ENCODE measurements at regions not wholly inside any gene's neighbourhood (a gene's known extent, or its start where the extent isn't known, plus 50 kb on each side); places are given as distances from the start of the nearest gene placed in this dataset.
A peak's percentile ranks its signal among the peaks of the same experiment; 100 is the strongest.
"Not testable (repeated sequence)": the region's sequence is repeated elsewhere in the genome, so short reads cannot be mapped to it uniquely, and the experiment has no call there.

GRCh38 chr17:71098071-71098470 is 928.7 kb downstream of the KCNJ2 start:
- DNase-seq = no peak
- intact Hi-C loops (cut with DNase I) = no loop called here

DNA sequence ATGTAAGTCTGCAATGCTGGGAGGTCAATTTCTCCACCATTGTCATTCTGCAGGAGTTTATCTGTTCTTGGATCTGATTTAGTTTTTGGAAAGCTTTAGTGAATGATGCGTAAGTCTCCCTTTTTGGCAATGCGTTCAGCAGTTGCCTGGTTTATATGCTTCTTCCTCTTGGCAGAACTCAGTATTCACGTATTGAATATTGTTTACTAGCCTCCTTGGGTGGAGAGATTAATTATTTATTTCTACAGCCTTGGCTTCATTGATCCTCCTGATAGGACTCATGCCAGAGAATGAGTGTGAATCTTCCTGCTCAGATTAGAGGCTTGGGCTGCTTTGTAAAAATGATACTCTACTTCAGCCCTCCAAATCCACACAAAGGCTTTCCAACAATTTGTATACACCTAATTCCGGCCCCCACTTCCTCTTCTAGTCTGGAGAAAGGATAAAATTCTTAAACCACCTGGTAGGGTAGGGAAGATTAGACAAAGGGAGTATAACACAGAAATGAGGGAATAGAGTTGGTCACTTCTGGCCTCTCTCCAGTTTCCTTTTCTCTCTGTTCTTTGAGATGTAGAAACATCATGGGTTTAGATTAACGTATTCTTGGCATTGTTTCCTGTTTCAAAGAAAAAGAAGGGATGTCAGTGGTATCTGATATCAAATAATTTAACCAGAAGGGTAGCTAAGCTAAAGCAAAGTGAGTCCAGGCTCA is 929.8 kb downstream of the KCNJ2 start:
- no peak for DNase-seq
- intact Hi-C loops (cut with DNase I) = no loop called here

GRCh38 chr17:71102777-71103176 is 933.4 kb downstream of the KCNJ2 start:
- intact Hi-C loops (cut with DNase I) = no loop called here
- no peak for DNase-seq

DNA sequence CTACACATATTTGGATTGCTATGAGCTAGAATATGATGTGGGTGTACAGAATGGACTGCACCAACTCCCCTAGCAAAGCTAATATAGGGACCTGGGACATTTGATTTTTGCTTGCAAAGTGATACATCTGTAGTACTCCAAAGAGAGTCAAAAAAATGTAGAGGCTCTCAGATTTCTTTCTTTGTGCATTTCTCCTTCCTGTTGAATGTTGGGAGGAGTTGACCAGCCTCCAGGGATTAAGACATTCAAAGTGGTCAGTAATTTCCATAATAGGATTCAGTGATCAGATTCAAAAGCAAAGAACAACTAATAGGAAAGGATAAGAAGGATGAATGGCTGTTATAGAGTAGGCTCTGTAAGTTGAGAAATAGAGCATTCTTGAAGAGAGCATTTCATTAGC is 934.9 kb downstream of the KCNJ2 start:
- intact Hi-C loops (cut with DNase I) = no loop called here
- no peak for DNase-seq

DNA sequence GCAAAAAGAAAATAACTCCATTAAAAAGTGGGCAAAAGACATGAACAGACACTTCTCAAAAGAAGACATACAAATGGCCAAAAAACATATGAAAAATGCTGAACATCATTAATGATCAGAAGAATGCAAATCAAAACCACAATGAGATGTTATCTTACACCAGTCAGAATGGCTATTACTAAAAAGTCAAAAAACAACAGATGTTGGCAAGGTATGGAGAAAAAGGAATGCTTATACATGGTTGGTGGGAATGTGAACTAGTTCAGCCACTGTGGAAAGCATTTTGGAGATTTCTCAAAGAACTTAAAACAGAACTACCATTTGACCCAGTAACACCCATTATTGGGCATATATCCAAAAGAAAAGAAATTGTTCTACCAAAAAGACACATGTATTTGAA is 936.7 kb downstream of the KCNJ2 start:
- intact Hi-C loops (cut with DNase I); DNase-seq: not testable (repeated sequence)

- intact Hi-C loops (cut with DNase I) = no loop called here
- no peak for DNase-seq
These were observed 937.8 kb downstream of the KCNJ2 start for GRCh38 chr17:71107136-71107535.

GRCh38 chr17:71109697-71110096 is 940.4 kb downstream of the KCNJ2 start:
- DNase-seq = no peak
- intact Hi-C loops (cut with DNase I) = no loop called here

DNA sequence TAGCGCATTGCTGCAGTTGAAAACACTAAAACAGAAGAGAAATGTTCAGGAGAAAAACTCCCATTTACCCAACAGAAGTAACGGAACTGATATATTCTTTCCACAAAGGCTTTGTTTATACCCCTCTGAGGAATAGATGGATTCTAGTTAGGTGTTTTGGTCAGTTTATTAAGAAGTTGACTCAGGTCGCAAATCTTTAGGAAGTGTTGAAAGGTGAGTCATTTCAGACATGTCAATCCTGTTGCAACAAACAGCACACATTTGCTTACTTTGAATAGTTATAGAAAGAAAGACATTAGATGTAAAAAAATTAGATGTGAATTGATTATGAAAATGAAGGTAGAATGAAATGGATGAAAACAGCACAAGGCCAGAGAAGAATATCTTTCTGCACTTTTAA is 941.0 kb downstream of the KCNJ2 start:
- DNase-seq = no peak
- intact Hi-C loops (cut with DNase I) = no loop called here

- intact Hi-C loops (cut with DNase I) = no loop called here
These were observed 942.1 kb downstream of the KCNJ2 start for GRCh38 chr17:71111460-71111859.

DNA sequence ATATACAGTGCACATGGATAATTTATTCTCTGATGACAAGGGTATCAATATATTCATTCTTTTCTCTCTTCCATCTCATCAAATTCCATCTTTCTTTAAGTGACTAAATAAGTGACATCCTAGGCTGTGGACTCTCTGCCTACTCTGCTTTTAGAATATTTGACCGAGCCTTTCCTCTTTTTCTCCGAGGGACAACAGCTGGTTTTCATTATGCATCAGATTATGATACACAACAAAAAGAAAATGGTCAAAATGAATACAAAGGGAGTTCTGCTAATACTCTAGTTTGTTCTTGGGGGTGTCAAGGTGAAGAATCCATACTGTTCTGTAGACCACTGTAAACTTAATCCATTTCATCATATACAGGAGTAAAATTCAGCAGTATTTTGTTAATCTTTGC is 942.6 kb downstream of the KCNJ2 start:
- intact Hi-C loops (cut with DNase I) = no loop called here
- DNase-seq = no peak

More at GRCh38 chr17:71111460-71111859, 942.1 kb downstream of the KCNJ2 start:
- no peak for DNase-seq

DNA sequence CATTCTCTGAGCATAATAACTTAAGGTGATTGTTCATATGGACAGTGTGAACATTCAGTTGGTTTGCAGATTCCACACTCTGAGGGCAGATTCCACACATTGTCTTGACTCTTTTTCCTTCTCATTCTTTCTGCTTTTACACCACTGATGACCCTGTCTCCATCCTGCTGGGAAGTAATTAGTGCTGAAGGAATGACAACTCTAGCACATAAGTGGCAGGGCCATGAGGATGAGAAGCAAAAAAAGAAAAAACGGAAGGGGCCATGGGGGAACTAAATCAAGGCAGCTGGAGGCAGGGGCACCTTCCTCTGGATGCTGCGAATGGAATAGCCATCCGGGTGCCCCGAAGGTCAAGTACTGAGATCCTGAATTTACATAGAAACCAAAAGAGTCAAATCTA is 944.0 kb downstream of the KCNJ2 start:
- intact Hi-C loops (cut with DNase I) = no loop called here

GRCh38 chr17:71114911-71115668 is 945.8 kb downstream of the KCNJ2 start:
- intact Hi-C loops (cut with DNase I) = no loop called here
- no peak for DNase-seq

More for the DNA sequence above, 944.0 kb downstream of the KCNJ2 start:
- no peak for DNase-seq

DNA sequence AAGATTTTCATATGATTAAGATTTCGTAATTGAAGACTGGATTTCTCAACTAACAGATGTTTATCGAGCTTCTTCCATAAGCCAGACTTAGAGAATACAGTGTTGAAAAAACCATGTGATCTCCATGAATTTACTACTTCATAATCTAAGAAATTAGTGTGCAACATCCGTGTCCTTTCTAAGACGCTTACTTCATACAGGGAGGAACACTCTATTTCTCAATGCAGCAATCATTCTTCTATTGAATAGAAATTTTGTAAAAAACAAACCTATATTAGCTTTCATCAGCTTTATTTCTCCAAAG is 946.3 kb downstream of the KCNJ2 start:
- intact Hi-C loops (cut with DNase I) = no loop called here
- no peak for DNase-seq

- DNase-seq = no peak
- intact Hi-C loops (cut with DNase I) = no loop called here
These were observed 948.1 kb downstream of the KCNJ2 start for GRCh38 chr17:71117466-71117865.

GRCh38 chr17:71118039-71118438 is 948.7 kb downstream of the KCNJ2 start:
- DNase-seq = peak in 2 of 42 donors; percentile 2 to 6
- intact Hi-C loops (cut with DNase I) = no loop called here

DNA sequence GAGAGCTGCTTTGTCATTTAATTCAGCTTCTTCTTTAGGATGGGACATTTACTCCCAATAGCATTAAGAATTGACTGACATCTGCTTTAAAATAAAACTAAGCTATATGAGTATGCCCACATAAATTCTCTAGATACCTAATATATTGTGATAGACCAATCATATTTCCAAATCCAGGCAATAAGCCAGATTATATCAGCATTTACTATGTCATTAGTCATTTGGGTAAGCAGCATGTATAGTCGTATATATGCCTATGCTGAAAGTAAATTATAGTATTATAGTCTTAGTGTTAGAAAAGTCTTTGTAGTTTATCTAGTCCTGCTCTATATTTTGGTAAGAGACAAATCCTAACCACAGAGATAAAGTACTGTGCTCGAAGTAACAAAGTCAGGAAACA is 958.1 kb downstream of the KCNJ2 start:
- intact Hi-C loops (cut with DNase I) = no loop called here

DNA sequence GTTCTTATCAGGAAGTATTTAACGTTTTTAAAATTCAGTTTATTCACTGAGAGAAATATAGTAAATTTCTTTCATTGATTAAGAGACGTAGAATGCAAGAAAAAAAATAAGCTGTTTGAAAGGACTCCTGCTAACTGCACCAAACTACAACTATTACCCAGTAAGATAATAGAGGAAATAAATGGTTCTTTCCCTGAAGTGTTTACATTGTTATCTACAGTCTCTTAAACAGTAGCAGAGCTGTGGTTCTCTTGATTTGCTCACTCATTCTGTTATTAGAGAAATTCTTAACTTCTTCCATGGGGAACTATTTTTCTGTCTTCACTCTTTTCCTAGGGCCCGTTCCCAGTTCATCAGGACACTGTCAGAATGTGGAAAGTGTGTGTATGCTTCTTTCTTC is 973.0 kb downstream of the KCNJ2 start:
- no peak for DNase-seq
- intact Hi-C loops (cut with DNase I) = no loop called here

More for the DNA sequence above, 958.1 kb downstream of the KCNJ2 start:
- no peak for DNase-seq

GRCh38 chr17:71145486-71145885 is 975.3 kb upstream of the SOX9 start:
- no peak for DNase-seq
- intact Hi-C loops (cut with DNase I) = no loop called here

DNA sequence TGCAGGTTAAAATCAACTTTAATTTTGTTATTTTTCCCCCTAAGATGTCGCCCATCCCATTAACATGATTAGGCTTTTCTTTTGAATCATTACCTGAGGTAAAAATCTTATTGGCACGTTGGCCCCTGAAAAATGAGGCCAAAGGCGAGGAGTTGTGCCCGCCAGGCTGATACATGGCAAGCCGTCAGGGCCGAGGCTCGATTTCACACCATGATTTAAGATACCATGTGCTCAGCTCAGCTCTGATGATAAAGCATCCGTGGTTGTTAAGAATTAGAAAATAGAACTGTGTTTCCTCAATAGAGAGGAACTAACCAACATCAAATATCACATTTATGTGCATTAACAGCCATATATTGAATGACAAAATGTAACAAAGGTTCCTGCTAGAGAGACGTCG is 972.9 kb upstream of the SOX9 start:
- intact Hi-C loops (cut with DNase I) = no loop called here
- no peak for DNase-seq

DNA sequence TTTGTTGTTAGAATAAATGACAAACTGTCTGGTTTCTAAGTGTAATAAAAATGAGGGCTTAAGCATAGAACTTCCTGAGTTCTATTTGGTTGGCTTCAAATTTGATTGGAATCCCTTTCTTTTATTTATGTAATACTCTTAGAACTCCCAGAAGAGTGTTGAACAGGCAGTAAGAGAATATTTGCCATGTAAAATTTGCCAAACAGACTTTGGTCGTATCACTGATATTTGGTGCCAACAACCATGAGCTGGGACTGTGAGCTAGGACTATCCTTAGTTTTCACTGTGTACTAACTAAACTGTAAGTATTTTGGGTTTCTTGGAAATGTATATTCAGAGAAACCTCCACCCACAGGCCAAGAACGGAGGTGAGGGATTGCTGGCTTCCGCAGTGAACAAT is 971.2 kb upstream of the SOX9 start:
- intact Hi-C loops (cut with DNase I) = no loop called here
- no peak for DNase-seq

- intact Hi-C loops (cut with DNase I) = no loop called here
- DNase-seq = no peak
These were observed 963.5 kb upstream of the SOX9 start for GRCh38 chr17:71157297-71157696.
